GM18868 (cell line): ENCODE measurements at regions not wholly inside any gene's neighbourhood (a gene's known extent, or its start where the extent isn't known, plus 50 kb on each side); places are given as distances from the start of the nearest gene placed in this dataset.

ENCODE experiments used
- ATAC-seq: cut with Tn5 transposase; IDR thresholded peaks from one replicate; pipeline ENCODE4 v1.9.1; 2021; ENCODE audit warnings: mild to moderate bottlenecking, moderate library complexity; ENCODE audit not compliant: unreplicated experiment

GRCh38 chr7:10238641-10239040, 735.0 kb upstream of the PHF14 start:
- ATAC-seq: no peak

GRCh38 chr7:10239695-10240345, 733.9 kb upstream of the PHF14 start:
- no peak for ATAC-seq

DNA sequence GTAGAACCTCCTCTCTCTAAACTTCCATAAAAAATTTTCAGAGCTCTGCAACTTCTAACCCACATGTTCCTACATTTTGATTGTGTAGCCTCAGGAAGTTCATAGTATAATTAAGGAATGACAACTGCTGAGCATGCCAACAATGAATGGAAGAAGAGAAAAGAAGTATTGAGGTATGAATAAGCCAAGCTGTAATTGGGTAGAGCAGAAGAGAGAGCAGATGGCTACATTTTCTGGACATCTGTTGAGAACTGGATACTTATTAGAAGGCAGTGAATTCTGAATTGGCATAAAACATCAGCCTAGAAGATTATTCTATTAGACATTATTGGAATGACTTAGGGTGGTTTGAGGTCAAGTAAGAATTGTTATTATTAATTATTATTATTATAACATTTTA, 728.3 kb upstream of the PHF14 start:
- ATAC-seq: no peak

- ATAC-seq: no peak
Observed at GRCh38 chr7:10257438-10257837, 716.2 kb upstream of the PHF14 start.

DNA sequence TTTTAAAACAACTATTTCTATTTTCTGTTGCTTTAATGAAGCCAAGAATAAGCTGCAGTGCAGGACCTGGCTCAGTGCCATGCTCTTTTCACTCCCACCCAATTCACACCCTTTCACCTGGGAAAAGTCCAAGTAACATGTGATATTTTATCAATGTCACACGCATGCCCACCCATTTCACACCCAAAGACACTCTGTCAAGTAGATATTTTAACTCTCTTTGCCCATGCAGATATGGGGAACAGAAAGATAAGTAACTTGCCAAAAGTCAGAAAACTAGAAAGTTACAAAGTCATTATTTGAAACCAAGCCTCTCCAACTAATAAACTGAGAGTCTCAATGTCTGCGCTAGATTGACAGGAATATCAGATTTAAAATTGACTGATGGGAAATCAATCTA, 706.7 kb upstream of the PHF14 start:
- ATAC-seq: no peak

DNA sequence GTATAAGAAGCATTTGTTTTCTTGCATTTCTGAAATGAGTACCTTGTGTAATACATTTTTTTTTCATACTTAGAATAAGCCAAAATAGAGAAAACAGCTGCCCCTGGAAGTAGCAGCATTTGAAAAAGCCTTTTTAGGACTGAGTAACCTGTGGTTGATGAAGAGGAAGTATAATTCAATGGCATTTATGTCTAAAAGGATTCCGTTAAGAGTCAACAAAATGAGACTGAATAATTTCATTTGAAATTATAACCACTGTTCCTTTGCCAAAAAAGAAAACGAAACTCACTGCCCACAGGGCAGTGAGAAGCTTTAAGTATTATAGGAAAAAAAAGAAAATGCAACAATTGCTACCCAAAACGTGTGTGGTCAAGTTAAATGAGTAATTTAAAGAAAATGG, 705.6 kb upstream of the PHF14 start:
- ATAC-seq: no peak

- no peak for ATAC-seq
Observed at GRCh38 chr7:10282909-10283308, 690.8 kb upstream of the PHF14 start.

- no peak for ATAC-seq
Observed at GRCh38 chr7:10284001-10284400, 689.7 kb upstream of the PHF14 start.

DNA sequence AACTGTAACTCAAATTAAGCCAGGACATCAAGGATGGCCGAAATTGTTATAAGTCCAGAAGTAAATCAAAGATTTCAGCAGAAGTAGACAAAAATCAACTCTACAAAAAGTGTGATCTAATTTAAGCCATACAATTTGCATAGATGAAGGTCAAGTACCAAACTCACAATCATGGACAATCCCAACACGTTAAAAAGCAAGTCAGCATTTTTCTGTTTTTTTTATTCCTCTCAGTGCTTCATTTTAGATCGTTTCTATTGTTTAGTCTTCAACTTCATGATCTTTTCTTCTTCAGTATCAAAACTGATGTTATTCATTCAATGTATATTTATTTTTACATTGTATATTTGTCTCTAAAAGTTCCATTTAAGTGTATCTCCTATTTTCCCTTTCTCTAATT, 674.3 kb upstream of the PHF14 start:
- ATAC-seq: no peak

- ATAC-seq: peak; percentile 78
Observed at GRCh38 chr7:10300577-10300976, 673.1 kb upstream of the PHF14 start.

DNA sequence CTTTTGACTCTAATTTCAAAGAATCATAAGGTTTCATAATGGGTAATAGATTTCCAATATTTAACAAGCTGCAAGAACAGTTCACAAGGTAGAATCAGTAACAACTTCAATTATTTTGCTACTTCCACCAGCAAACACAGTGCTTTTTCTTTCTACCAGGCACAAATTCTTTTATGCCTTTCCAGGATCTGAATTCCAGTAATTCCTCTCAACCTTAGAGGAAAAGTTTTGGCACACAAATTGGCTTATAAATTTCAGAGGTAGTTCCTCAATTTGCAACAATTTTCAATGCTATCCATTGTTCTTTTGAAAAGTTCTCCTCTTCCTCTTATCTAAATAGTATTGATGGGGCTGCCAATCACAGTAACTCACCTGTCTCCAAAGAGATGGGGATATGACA, 665.4 kb upstream of the PHF14 start:
- ATAC-seq: no peak

DNA sequence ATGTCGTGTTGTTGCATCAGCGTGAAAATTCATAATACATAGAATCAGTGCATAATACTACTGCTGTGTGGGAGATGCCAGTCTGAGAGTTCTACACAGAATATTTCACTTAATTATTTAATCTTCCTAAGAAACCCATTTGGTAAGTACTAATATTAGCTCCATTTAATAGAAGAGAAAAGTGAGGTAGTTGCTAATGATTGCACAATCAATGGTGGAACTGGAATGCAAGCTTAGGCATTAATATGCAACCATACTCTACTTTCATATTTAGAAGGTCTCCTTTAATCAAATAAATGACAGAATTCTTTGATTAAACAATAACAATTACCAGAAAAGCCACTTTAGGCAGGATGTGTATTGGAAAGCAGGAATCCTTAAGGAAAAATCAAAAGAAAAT, 660.7 kb upstream of the PHF14 start:
- no peak for ATAC-seq

DNA sequence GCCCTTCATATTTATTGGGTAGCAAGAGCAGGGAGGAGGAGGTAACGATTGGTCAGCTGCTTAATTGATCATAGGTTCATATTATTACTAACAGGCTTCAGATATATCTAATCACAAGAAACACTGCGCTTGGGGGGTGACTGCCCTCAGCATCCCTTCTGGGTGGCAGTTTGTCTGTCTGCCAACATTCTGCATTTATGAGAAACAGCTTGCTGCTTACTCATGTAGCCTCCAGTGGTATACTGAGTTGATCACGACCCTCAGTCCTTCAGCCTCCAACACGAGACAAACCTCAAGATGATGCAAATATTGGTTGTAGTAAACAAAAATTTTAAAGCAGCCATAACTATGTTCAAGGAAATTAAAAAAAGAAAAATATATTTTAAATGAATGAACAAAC, 657.8 kb upstream of the PHF14 start:
- no peak for ATAC-seq

GRCh38 chr7:10316488-10316887, 657.2 kb upstream of the PHF14 start:
- ATAC-seq: peak; percentile 48

GRCh38 chr7:10325395-10325794, 648.3 kb upstream of the PHF14 start:
- ATAC-seq: no peak

- no peak for ATAC-seq
Observed at GRCh38 chr7:10343108-10343507, 630.6 kb upstream of the PHF14 start.

DNA sequence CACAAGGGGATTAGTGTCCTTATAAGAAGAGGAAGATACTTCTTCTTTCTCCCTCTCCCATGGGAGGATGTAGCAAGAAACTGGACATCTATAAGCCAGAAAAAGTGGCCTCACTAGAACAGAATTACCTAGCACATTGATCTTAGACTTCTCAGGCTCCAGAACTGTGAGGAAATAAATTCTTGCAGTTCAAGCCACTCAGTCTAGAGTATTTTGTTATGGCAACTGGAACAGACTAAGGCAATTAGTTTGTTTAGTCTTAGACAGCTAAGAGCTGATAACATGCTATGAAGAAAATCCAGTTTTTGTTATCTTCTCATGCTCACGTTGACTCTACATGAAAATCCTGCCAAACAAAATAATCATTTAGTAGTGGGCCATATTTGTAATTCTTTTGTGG, 627.6 kb upstream of the PHF14 start:
- no peak for ATAC-seq

DNA sequence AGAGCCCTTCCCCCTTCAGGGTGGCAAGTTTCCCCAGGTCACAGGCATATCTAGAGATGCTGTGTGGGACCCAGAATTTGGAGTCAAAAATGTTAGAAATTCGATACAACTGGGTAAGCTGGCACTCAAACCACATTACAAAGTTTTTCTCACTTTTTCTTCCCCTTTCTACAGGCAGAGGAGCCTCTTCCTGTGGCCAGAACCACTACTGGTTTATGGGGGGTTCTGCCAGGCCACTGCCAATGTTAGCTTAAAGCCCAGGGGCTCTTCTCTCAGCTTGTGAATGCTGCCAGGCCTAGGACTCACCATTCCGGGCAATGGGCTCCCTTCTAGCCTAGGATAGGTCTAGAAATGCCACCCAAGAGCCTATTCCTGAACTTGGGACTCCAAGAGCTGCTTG, 617.9 kb upstream of the PHF14 start:
- no peak for ATAC-seq

DNA sequence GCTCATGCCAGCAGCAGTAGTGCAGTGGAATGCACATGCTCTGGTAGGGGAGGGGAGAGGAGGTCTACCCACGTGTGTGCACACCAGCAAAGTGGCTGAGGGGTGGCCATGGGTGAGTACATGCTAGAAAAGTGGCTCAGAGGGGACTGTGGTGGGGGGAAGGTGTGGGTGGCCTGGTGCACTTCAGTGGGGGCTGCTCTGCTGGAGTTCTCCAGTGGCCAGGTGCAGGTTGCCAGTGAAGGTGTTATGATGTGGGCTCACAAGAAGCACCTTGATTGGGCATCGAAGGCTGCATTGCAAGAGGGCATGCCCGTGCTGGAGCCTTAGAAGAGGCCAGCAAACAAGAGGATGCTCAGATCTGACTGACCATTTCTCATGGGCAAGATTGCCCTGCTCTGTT, 613.6 kb upstream of the PHF14 start:
- no peak for ATAC-seq

GRCh38 chr7:10401793-10402192, 571.9 kb upstream of the PHF14 start:
- no peak for ATAC-seq

DNA sequence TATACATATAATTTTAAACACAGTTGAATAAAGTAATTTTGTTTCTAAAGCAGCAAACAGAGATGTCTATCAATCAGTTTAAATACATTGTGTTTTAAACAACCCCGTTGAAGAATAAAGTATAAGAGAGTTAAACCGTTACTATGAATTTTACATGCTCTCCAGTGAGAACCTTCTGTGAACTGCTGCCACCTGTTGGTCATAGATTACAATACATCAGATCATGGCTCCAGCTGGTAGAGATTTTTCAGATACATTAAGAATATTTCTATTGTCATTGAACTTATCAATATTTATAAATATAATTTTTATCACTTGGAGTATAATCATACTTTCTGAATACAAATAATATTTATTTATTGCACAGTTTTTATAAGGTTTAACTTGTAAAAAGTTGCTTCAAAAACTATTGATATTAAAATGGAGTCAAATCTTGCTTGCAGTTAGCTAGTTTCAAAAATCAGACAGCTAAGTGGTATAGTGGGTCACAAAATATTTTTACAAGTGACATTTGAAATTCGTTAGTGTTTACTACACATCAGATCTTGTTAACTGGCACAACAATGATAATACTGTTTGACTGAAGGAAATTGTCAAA, 561.2 kb upstream of the PHF14 start:
- peak; percentile 92 for ATAC-seq

GRCh38 chr7:10418985-10419384, 554.7 kb upstream of the PHF14 start:
- no peak for ATAC-seq

DNA sequence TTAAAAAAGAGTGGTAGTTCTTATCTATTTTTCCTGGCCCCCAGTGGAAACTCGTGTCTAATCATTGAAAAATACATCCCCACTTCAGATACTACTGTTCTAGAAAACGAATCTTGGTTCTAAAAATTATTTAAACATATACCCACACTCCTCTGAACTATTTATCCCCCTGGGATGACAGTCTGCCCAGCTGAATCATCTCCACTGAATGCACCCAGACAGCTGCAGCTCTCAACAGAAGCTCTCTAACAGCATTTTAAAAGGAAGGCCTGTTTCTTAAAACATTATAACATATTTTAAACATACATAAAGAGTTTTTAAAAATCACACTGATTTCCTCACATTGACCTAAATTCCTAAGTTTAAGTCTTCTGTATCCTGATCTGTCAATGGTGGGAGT, 544.6 kb upstream of the PHF14 start:
- ATAC-seq: no peak
